ENCODE measurements at regions not wholly inside any gene's neighbourhood (a gene's known extent, or its start where the extent isn't known, plus 50 kb on each side); places are given as distances from the start of the nearest gene placed in this dataset.
"Not testable (repeated sequence)": the region's sequence is repeated elsewhere in the genome, so short reads cannot be mapped to it uniquely, and the experiment has no call there.

- DNase-seq: no peak
These were observed 457.4 kb upstream of the DCN start for GRCh38 chr12:91640021-91640420.

- no peak for DNase-seq
These were observed 456.7 kb upstream of the DCN start for GRCh38 chr12:91639327-91639726.

- no peak for DNase-seq
These were observed 455.4 kb upstream of the DCN start for GRCh38 chr12:91637789-91638624.

- DNase-seq: no peak
These were observed 454.1 kb upstream of the DCN start for GRCh38 chr12:91636721-91637120.

- not testable (repeated sequence) for DNase-seq
These were observed 451.7 kb upstream of the DCN start for GRCh38 chr12:91634386-91634713.

GRCh38 chr12:91633734-91634357 is 451.2 kb upstream of the DCN start:
- no peak for DNase-seq

- DNase-seq: no peak
These were observed 450.6 kb upstream of the DCN start for GRCh38 chr12:91633206-91633605.

- no peak for DNase-seq
These were observed 449.6 kb upstream of the DCN start for GRCh38 chr12:91632042-91632786.

- no peak for DNase-seq
These were observed 448.1 kb upstream of the DCN start for GRCh38 chr12:91630596-91631293.

- no peak for DNase-seq
These were observed 447.5 kb upstream of the DCN start for GRCh38 chr12:91630083-91630482.

- DNase-seq: no peak
These were observed 446.8 kb upstream of the DCN start for GRCh38 chr12:91629440-91629839.

- DNase-seq: peak; percentile 16
These were observed 446.0 kb upstream of the DCN start for GRCh38 chr12:91628656-91629055.

- DNase-seq: no peak
These were observed 444.6 kb upstream of the DCN start for GRCh38 chr12:91627225-91627624.

GRCh38 chr12:91622981-91623380 is 440.4 kb upstream of the DCN start:
- DNase-seq: no peak

GRCh38 chr12:91622037-91622436 is 439.4 kb upstream of the DCN start:
- DNase-seq: no peak

- DNase-seq: peak; percentile 28
These were observed 438.4 kb upstream of the DCN start for GRCh38 chr12:91620992-91621391.

- DNase-seq: no peak
These were observed 437.8 kb upstream of the DCN start for GRCh38 chr12:91620422-91620821.

GRCh38 chr12:91618281-91618680 is 435.7 kb upstream of the DCN start:
- DNase-seq: no peak

- DNase-seq: no peak
These were observed 435.2 kb upstream of the DCN start for GRCh38 chr12:91617818-91618217.

GRCh38 chr12:91616416-91616815 is 433.8 kb upstream of the DCN start:
- DNase-seq: no peak

- DNase-seq: no peak
These were observed 430.7 kb upstream of the DCN start for GRCh38 chr12:91613223-91613779.

- no peak for DNase-seq
These were observed 427.9 kb upstream of the DCN start for GRCh38 chr12:91610561-91610960.

GRCh38 chr12:91609283-91609682 is 426.7 kb upstream of the DCN start:
- DNase-seq: no peak

Measured in fibroblast of skin of right biceps (primary cell).